GM10266 (cell line): ENCODE measurements at regions not wholly inside any gene's neighbourhood (a gene's known extent, or its start where the extent isn't known, plus 50 kb on each side); places are given as distances from the start of the nearest gene placed in this dataset.

ENCODE experiments used
- DNase-seq: peaks from one replicate; pipeline ENCODE4 v3.0.0; 2012; ENCODE audit errors: extremely low spot score
- TF ChIP-seq, protein P1 (sequence below): IDR thresholded peaks from 2 replicates; pipeline ENCODE4 v1.5.1; 2012; ENCODE audit warnings: mild to moderate bottlenecking, low read depth; ENCODE audit not compliant: control insufficient read depth, insufficient read depth; ENCODE audit errors: missing control alignments

DNA sequence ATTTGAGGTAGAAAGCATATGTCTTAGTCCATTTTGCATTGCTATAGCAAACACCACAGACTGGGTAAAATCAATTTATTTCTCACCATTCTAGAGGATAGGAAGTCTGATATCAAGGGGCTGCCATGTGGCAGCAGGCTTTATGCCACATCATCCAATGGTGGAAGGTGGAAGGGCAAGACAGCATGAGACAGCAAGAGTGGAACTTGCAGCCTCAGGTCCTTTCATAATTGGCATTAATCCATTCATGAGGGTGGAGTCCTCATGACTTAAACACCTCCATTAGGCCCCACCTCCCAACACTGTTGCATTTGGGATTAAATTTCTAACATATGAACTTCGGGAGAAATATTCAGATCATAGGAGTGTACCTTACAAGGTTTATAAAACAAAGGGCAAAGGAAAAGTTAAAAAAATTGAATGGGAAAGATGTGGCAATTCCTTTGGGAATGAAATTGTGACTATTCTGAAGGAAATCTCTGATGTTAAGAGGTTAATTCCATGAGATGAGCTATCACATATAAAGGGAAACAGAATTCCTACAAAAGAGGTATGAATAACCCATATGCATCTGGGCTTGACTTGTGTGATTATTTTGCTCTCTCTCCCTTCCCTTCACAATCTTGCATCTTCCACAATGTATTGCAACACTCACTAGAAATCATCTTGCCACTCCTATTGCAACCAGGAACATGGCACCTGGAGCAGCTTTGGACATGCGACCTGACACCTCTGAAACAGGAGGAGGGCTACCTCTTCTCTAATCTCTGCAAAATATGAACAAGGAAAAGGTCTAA lies 507.8 kb downstream of the EPHA4 start:
- no peak for DNase-seq
- TF ChIP-seq, protein P1, sequence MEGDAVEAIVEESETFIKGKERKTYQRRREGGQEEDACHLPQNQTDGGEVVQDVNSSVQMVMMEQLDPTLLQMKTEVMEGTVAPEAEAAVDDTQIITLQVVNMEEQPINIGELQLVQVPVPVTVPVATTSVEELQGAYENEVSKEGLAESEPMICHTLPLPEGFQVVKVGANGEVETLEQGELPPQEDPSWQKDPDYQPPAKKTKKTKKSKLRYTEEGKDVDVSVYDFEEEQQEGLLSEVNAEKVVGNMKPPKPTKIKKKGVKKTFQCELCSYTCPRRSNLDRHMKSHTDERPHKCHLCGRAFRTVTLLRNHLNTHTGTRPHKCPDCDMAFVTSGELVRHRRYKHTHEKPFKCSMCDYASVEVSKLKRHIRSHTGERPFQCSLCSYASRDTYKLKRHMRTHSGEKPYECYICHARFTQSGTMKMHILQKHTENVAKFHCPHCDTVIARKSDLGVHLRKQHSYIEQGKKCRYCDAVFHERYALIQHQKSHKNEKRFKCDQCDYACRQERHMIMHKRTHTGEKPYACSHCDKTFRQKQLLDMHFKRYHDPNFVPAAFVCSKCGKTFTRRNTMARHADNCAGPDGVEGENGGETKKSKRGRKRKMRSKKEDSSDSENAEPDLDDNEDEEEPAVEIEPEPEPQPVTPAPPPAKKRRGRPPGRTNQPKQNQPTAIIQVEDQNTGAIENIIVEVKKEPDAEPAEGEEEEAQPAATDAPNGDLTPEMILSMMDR: no peak

DNA sequence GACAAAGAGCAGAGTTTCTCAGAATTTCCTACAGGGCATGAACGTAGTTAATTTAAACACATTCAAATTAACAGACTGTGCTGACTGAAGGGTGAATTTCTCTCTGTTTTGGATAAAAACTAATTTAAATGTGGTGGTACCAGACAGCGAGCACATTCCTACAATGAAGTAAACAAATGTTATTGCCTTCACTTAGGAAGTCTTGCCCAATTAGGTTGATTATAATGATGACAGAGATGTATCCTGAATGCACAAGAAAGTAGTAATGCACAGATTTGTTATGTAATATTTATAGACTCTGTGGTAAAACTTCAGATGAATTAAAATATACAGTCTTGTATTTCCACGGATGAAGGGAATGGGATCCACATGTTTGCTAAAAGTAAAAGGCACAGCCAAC lies 507.2 kb downstream of the EPHA4 start:
- TF ChIP-seq, protein P1: no peak
- DNase-seq: no peak

DNA sequence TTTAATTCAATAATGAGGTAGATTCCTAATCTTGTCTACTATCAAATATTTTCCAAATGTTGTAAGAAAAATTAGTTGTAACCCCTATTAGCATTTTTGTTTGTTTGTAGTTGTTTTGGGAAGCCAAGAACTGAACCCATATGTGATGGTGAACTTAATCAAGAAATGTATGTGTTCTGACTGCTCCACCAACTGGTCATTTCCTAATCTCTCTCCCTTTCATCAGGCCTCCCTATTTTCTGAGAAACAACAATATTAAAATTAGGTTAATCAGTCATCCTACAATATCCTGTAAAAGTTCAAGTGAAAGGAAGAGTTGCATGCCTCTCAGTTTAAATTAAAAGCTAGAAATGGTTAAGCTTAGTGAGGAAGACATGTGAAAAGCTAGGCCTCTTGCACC lies 504.0 kb downstream of the EPHA4 start:
- DNase-seq: no peak
- TF ChIP-seq, protein P1: no peak

DNA sequence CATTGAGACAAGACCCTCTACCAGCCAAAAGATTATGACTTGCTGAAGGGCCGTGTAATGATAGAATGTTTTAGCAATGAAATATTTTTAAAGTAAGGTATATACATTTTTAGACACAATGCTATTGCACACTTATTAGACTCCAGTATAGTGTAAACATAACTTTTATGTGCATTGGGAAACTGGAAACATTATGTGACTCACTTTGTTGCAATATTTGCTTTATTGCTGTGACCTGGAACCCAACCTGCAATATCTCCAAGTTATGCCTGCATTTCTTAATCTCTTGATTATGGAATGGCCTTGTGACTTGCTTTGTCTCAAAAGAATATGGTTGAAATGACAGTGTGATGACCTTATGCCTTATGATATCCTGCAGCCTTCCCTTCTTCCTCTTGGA lies 502.0 kb downstream of the EPHA4 start:
- TF ChIP-seq, protein P1: no peak
- DNase-seq: no peak

DNA sequence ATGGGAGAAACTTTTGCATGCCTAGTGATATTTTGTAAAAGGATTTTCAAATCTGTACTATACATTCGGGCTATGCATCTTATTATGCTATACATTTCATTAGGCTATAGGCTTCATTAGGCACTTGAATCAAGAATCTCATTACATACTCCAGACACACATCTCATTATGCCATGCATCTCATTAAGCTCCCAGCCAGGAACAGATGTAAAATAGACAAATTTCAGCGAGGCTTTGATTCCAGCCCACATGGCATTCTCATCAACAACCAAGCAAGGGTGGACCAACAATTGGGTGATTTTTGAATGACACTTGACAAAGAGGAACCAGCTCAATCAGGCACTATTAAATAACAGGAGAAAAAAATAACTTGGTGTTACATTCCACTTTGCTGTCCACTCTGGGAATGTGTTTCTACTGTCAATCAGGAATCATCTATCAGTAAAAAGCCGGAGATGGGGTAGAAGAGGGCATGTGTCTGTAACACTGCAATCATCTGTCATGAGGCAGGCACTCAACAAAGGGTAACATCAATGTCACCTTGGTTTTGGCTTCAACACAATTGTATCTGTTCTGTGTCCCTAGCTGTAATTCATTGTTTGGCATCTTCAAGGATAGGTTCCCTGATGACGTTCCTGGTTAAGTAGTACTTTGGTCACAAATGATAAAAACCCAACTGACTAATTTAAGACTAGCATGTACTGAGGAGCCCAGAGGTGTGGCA lies 498.6 kb downstream of the EPHA4 start:
- DNase-seq: no peak
- TF ChIP-seq, protein P1: no peak

DNA sequence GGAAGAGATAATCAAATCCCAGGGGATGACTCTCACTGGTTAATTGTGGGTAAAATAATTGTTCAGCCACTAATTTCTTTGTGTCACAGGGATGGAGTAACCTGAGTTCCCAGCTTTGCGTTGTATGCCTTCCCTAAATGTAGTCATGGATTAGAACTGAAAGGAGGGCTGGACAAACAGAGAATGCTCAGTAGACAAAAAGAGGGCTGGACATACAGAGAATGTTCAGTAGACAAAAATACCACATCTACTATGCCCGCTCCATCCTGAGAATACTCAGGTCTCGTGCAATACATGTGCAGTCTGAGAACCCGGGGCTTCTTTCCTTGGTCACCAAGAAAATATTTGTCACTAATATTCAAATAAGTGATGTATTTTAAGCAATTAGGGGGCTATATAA lies 497.9 kb downstream of the EPHA4 start:
- TF ChIP-seq, protein P1: no peak
- DNase-seq: no peak

DNA sequence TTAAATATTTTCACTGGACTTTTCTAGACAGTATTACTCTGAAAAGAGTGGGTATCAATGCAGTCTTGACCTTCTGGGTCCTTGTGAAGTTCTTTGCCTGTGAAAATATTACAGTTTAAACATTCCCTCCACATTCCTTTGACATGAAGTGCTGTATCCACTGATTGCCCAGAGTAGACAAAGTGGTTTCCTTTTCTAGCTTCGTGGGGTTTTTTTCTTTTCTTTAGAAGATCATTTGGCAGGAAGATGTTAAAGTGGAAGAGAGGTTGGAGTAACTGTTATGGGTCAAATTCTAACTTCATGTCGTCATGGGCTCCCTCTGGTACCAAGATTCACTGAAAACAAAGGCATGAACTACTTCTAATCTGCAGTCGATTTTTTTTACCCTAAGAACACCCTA lies 496.9 kb downstream of the EPHA4 start:
- TF ChIP-seq, protein P1: no peak
- DNase-seq: no peak
